ENCODE measurements at regions not wholly inside any gene's neighbourhood (a gene's known extent, or its start where the extent isn't known, plus 50 kb on each side); places are given as distances from the start of the nearest gene placed in this dataset.

- H3K4me3 ChIP-seq (replicated peaks in 1 of 3) = no peak overlapping the region
- no peaks in the 10 kb centered on the region for H3K9me3 ChIP-seq
- intact Hi-C loops (cut with DNase I) = no loop called here
- H3K36me3 ChIP-seq = no peaks in the 10 kb centered on the region
- H3K27me3 ChIP-seq = no peaks in the 10 kb centered on the region
- WGBS, 2 donors = 91 to 92% methylated on average over 6 of the region's 6 CpGs
- DNase-seq = no peak
- TF ChIP-seq CTCF (IDR thresholded peaks at IDR 0.05) (no peak), POLR2A (IDR thresholded peaks at IDR 0.05) (no peak)
- H3K4me1 ChIP-seq = no peaks in the 10 kb centered on the region
- H3K27ac ChIP-seq = no peak overlapping the region
Observed at GRCh38 chr2:215613888-215614287, 178.0 kb upstream of the FN1 start.

- Histone ChIP-seq H3K27ac (no peak overlapping the region), H3K27me3 (no peaks in the 10 kb centered on the region), H3K4me3 (replicated peaks in 1 of 3) (no peak overlapping the region), H3K36me3 (no peaks in the 10 kb centered on the region), H3K4me1 (no peaks in the 10 kb centered on the region), H3K9me3 (no peaks in the 10 kb centered on the region)
- intact Hi-C loops (cut with DNase I) = no loop called here
- DNase-seq = no peak
- WGBS, 2 donors = 65 to 75% methylated on average over 8 of the region's 8 CpGs
- no peak for TF ChIP-seq POLR2A (IDR thresholded peaks at IDR 0.05)
- no peak for TF ChIP-seq CTCF (IDR thresholded peaks at IDR 0.05)
Observed at GRCh38 chr2:215613280-215613679, 177.4 kb upstream of the FN1 start.

GRCh38 chr2:215612786-215613185, 176.9 kb upstream of the FN1 start:
- H3K27me3 ChIP-seq = no peaks in the 10 kb centered on the region
- WGBS, 2 donors = 79 to 81% methylated on average over 2 of the region's 2 CpGs
- H3K9me3 ChIP-seq = no peaks in the 10 kb centered on the region
- H3K4me3 ChIP-seq (replicated peaks in 1 of 3) = no peak overlapping the region
- DNase-seq = no peak
- H3K27ac ChIP-seq = no peak overlapping the region
- no peaks in the 10 kb centered on the region for H3K4me1 ChIP-seq
- intact Hi-C loops (cut with DNase I) = no loop called here
- no peak for TF ChIP-seq CTCF (IDR thresholded peaks at IDR 0.05)
- no peak for TF ChIP-seq POLR2A (IDR thresholded peaks at IDR 0.05)
- H3K36me3 ChIP-seq = no peaks in the 10 kb centered on the region

- DNase-seq = no peak
- no peak for TF ChIP-seq CTCF (IDR thresholded peaks at IDR 0.05)
- no peak for TF ChIP-seq POLR2A (IDR thresholded peaks at IDR 0.05)
Observed at GRCh38 chr2:215611609-215612386, 175.9 kb upstream of the FN1 start.

GRCh38 chr2:215609089-215610032, 173.5 kb upstream of the FN1 start:
- intact Hi-C loops (cut with DNase I) = no loop called here
- Histone ChIP-seq H3K9me3 (no peaks in the 10 kb centered on the region), H3K27ac (no peak overlapping the region), H3K4me1 (no peaks in the 10 kb centered on the region), H3K4me3 (replicated peaks in 1 of 3) (no peak overlapping the region), H3K27me3 (no peaks in the 10 kb centered on the region), H3K36me3 (no peaks in the 10 kb centered on the region)
- DNase-seq = no peak
- TF ChIP-seq CTCF (IDR thresholded peaks at IDR 0.05) (no peak), POLR2A (IDR thresholded peaks at IDR 0.05) (no peak)
- 94% methylated on average over 8 of the region's 8 CpGs for WGBS, 2 donors

More at GRCh38 chr2:215611609-215612386, 175.9 kb upstream of the FN1 start:
- Histone ChIP-seq H3K27ac (no peak overlapping the region), H3K27me3 (no peaks in the 10 kb centered on the region), H3K4me3 (replicated peaks in 1 of 3) (no peak overlapping the region), H3K4me1 (no peaks in the 10 kb centered on the region), H3K9me3 (no peaks in the 10 kb centered on the region), H3K36me3 (no peaks in the 10 kb centered on the region)
- 58 to 71% methylated on average over 7 of the region's 7 CpGs for WGBS, 2 donors
- intact Hi-C loops (cut with DNase I) = no loop called here
